HFFc6 (cell line): ENCODE measurements at regions not wholly inside any gene's neighbourhood (a gene's known extent, or its start where the extent isn't known, plus 50 kb on each side); places are given as distances from the start of the nearest gene placed in this dataset.

ENCODE experiments used
- DNase-seq: peaks from one replicate; pipeline ENCODE4 v3.0.0-alpha.2; 2018
- H3K27ac Mint-ChIP-seq: 2 replicates; pipeline ENCODE4 v1.8.0; 2020; ENCODE audit warnings: mild to moderate bottlenecking, mixed read lengths
- H3K27me3 Mint-ChIP-seq: 2 replicates; pipeline ENCODE4 v1.8.0; 2021; ENCODE audit warnings: mild to moderate bottlenecking, moderate library complexity, mixed read lengths; ENCODE audit not compliant: insufficient read depth
- H3K36me3 Mint-ChIP-seq: 2 replicates; pipeline ENCODE4 v1.8.0; 2021; ENCODE audit warnings: low read depth, mixed read lengths
- H3K4me1 Mint-ChIP-seq: 2 replicates; pipeline ENCODE4 v1.8.0; 2020; ENCODE audit warnings: low read depth, mixed read lengths
- H3K4me3 Mint-ChIP-seq: 2 replicates; pipeline ENCODE4 v1.8.0; 2020; ENCODE audit warnings: mild to moderate bottlenecking, moderate library complexity, mixed read lengths
- H3K9me3 Mint-ChIP-seq: 2 replicates; pipeline ENCODE4 v1.8.0; 2020; ENCODE audit warnings: mild to moderate bottlenecking, mixed read lengths
- CTCF ChIP-seq: fragments of 200-600 bp; sonication (generic); IDR thresholded peaks from 2 replicates; pipeline ENCODE4 v1.5.0; 2021; ENCODE audit warnings: antibody characterized with exemption, mild to moderate bottlenecking

GRCh38 chr11:69374946-69375310 lies 81.0 kb downstream of the MYEOV start:
- H3K36me3 Mint-ChIP-seq = peaks cover 29% of the 10 kb centered on the region

GRCh38 chr11:69375316-69376154 lies 81.6 kb downstream of the MYEOV start:
- H3K4me1 Mint-ChIP-seq = no peaks in the 10 kb centered on the region
- no peak overlapping the region for H3K4me3 Mint-ChIP-seq
- no peaks in the 10 kb centered on the region for H3K9me3 Mint-ChIP-seq
- H3K27me3 Mint-ChIP-seq = peaks cover 11% of the 10 kb centered on the region
- H3K27ac Mint-ChIP-seq = peak overlapping the region; percentile 27; the same call in 1 of the 2 replicates
- H3K36me3 Mint-ChIP-seq = peaks cover 26% of the 10 kb centered on the region
- no peak for DNase-seq
- TF ChIP-seq CTCF = no peak

More at GRCh38 chr11:69374946-69375310, 81.0 kb downstream of the MYEOV start:
- Mint-ChIP-seq H3K9me3 (no peaks in the 10 kb centered on the region), H3K27ac (no peak overlapping the region), H3K27me3 (peaks cover 11% of the 10 kb centered on the region), H3K4me3 (no peak overlapping the region), H3K4me1 (no peaks in the 10 kb centered on the region)
- TF ChIP-seq CTCF = no peak
- no peak for DNase-seq

- DNase-seq = no peak
- peaks cover 9% of the 10 kb centered on the region for H3K27me3 Mint-ChIP-seq
- H3K9me3 Mint-ChIP-seq = no peaks in the 10 kb centered on the region
- H3K4me1 Mint-ChIP-seq = no peaks in the 10 kb centered on the region
- H3K4me3 Mint-ChIP-seq = no peak overlapping the region
- H3K36me3 Mint-ChIP-seq = peaks cover 22% of the 10 kb centered on the region
- H3K27ac Mint-ChIP-seq = peak overlapping the region; percentile 42; the same call in 1 of the 2 replicates
- no peak for TF ChIP-seq CTCF
Observed at GRCh38 chr11:69376155-69377028, 82.4 kb downstream of the MYEOV start.

GRCh38 chr11:69377029-69377952 lies 83.3 kb downstream of the MYEOV start:
- H3K27ac Mint-ChIP-seq = peak overlapping the region; percentile 42; the same call in 1 of the 2 replicates
- no peak for TF ChIP-seq CTCF

GRCh38 chr11:69377953-69378302 lies 84.0 kb downstream of the MYEOV start:
- Mint-ChIP-seq H3K27me3 (peaks cover 11% of the 10 kb centered on the region), H3K4me1 (peaks cover 6% of the 10 kb centered on the region; the same call in 1 of the 2 replicates), H3K36me3 (peaks cover 15% of the 10 kb centered on the region), H3K4me3 (no peak overlapping the region), H3K9me3 (no peaks in the 10 kb centered on the region), H3K27ac (no peak overlapping the region)
- no peak for DNase-seq
- TF ChIP-seq CTCF = no peak

More at GRCh38 chr11:69377029-69377952, 83.3 kb downstream of the MYEOV start:
- no peak overlapping the region for H3K4me3 Mint-ChIP-seq
- H3K27me3 Mint-ChIP-seq = peaks cover 14% of the 10 kb centered on the region
- no peaks in the 10 kb centered on the region for H3K9me3 Mint-ChIP-seq
- H3K4me1 Mint-ChIP-seq = peaks cover 6% of the 10 kb centered on the region; the same call in 1 of the 2 replicates
- peaks cover 22% of the 10 kb centered on the region for H3K36me3 Mint-ChIP-seq
- no peak for DNase-seq
